GM12865 (cell line): ENCODE measurements at regions not wholly inside any gene's neighbourhood (a gene's known extent, or its start where the extent isn't known, plus 50 kb on each side); places are given as distances from the start of the nearest gene placed in this dataset.
A peak's percentile ranks its signal among the peaks of the same experiment; 100 is the strongest.

Experiments used
- DNase-seq: peaks from one replicate; pipeline ENCODE4 v3.0.0; 2010; ENCODE audit warnings: low read depth
- H3K4me3 ChIP-seq: 2 replicates; pipeline ENCODE4 v1.5.1; 2011; ENCODE audit warnings: mild to moderate bottlenecking, low read depth, low read length, control low read depth
- TF ChIP-seq, protein P1 (sequence below): IDR thresholded peaks from 2 replicates; pipeline ENCODE4 v1.5.1; 2011; ENCODE audit warnings: low read length, control low read depth, low read depth, inconsistent platforms; ENCODE audit not compliant: insufficient read depth; ENCODE audit errors: missing control alignments

- DNase-seq: no peak
- H3K4me3 ChIP-seq: no peak overlapping the region
- TF ChIP-seq, protein P1, sequence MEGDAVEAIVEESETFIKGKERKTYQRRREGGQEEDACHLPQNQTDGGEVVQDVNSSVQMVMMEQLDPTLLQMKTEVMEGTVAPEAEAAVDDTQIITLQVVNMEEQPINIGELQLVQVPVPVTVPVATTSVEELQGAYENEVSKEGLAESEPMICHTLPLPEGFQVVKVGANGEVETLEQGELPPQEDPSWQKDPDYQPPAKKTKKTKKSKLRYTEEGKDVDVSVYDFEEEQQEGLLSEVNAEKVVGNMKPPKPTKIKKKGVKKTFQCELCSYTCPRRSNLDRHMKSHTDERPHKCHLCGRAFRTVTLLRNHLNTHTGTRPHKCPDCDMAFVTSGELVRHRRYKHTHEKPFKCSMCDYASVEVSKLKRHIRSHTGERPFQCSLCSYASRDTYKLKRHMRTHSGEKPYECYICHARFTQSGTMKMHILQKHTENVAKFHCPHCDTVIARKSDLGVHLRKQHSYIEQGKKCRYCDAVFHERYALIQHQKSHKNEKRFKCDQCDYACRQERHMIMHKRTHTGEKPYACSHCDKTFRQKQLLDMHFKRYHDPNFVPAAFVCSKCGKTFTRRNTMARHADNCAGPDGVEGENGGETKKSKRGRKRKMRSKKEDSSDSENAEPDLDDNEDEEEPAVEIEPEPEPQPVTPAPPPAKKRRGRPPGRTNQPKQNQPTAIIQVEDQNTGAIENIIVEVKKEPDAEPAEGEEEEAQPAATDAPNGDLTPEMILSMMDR: no peak
Measured at GRCh38 chr15:87591042-87591441, 665.5 kb downstream of the NTRK3 start.

GRCh38 chr15:87589134-87589533 is 667.4 kb downstream of the NTRK3 start:
- DNase-seq: no peak
- TF ChIP-seq, protein P1: no peak
- H3K4me3 ChIP-seq: no peak overlapping the region

GRCh38 chr15:87582169-87582568 is 674.4 kb downstream of the NTRK3 start:
- no peak overlapping the region for H3K4me3 ChIP-seq
- peak; percentile 3 for DNase-seq
- TF ChIP-seq, protein P1: no peak

GRCh38 chr15:87579537-87579936 is 677.0 kb downstream of the NTRK3 start:
- TF ChIP-seq, protein P1: no peak
- no peak overlapping the region for H3K4me3 ChIP-seq
- no peak for DNase-seq

DNA sequence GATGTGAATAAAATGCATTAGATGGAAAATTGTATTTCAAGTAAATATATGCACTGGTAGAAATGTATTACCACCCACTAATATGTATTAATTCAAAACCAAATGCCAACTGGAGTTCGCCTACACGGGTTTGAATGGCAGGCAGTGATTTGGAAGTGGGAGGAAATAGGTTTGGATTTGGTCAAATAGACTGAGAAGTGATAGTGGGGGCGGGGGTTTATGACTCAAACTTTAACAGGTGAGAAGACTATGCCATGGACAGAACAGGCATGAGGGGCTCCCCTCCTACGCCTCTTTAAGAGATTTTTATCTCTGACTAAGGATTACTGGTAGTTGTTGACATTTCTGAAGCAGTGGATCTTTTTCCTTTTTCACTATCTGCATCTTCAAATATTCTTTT is 677.8 kb downstream of the NTRK3 start:
- TF ChIP-seq, protein P1: no peak
- DNase-seq: no peak

DNA sequence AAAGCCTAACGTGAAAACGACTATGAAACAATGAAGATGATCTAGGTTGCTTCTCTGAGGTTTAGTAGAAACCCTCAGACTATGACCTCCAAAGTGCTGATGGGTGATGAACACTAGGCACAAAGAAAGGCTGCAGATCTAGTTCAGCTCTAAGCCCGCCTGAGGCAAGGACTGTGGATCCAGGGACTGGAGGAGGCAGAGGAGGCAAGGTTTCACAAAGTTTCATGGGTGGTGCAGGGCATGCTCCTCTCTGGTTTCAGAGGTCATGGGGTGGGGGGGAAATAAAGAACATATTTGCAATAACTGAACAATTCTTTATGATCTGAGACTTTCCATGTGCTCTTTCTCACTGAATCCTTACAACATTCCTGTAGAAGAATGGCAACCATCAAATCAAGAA is 679.2 kb downstream of the NTRK3 start:
- no peak overlapping the region for H3K4me3 ChIP-seq
- DNase-seq: no peak
- TF ChIP-seq, protein P1: no peak

More for the DNA sequence above, 677.8 kb downstream of the NTRK3 start:
- no peak overlapping the region for H3K4me3 ChIP-seq

GRCh38 chr15:87576486-87577176 is 679.9 kb downstream of the NTRK3 start:
- TF ChIP-seq, protein P1: no peak
- no peak overlapping the region for H3K4me3 ChIP-seq
- DNase-seq: no peak
